GM21528 (cell line): ENCODE measurements at regions not wholly inside any gene's neighbourhood (a gene's known extent, or its start where the extent isn't known, plus 50 kb on each side); places are given as distances from the start of the nearest gene placed in this dataset.
"Not testable (repeated sequence)": the region's sequence is repeated elsewhere in the genome, so short reads cannot be mapped to it uniquely, and the experiment has no call there.

Experiments
- ATAC-seq: cut with Tn5 transposase; IDR thresholded peaks from one replicate; pipeline ENCODE4 v1.9.1; 2021; ENCODE audit warnings: mild to moderate bottlenecking, moderate library complexity; ENCODE audit not compliant: unreplicated experiment, low FRiP score

DNA sequence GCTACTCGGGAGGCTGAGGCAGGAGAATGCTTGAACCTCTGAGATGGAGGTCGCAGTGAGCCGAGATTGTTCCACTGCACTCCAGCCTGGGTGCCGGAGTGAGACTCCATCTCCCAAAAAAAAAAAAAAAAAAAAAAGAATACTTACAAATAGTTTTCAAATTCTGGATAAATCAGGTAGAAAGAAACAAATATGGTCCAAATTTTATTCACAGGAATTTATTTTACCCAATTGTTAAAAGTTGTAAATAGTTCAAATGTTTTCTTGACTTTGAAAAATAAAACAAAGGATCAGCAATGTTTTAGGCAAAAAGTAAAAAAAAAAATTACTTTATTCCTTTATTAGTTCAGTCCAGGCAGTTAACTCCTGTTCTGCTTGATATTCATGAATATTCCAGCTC lies 172.9 kb upstream of the NAMPT start:
- no peak for ATAC-seq

DNA sequence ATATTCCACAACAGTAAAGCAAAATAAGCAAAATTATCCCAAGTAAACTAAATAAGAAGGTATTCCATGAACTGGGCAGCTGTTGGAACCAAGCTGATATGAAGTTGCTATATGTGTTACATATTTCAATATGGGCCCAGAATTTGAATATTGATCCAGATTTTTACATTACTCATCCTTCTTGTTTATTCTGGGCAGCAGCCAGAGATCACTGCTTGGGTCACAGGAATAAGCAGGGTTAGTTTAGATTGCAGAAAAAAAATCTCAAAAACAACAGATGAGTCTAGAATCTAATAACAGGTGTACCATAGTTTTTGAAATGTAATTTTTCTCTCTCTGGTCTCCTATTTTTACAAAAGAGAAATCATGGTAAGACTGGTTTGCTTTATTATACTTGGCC lies 171.5 kb upstream of the NAMPT start:
- ATAC-seq = no peak

DNA sequence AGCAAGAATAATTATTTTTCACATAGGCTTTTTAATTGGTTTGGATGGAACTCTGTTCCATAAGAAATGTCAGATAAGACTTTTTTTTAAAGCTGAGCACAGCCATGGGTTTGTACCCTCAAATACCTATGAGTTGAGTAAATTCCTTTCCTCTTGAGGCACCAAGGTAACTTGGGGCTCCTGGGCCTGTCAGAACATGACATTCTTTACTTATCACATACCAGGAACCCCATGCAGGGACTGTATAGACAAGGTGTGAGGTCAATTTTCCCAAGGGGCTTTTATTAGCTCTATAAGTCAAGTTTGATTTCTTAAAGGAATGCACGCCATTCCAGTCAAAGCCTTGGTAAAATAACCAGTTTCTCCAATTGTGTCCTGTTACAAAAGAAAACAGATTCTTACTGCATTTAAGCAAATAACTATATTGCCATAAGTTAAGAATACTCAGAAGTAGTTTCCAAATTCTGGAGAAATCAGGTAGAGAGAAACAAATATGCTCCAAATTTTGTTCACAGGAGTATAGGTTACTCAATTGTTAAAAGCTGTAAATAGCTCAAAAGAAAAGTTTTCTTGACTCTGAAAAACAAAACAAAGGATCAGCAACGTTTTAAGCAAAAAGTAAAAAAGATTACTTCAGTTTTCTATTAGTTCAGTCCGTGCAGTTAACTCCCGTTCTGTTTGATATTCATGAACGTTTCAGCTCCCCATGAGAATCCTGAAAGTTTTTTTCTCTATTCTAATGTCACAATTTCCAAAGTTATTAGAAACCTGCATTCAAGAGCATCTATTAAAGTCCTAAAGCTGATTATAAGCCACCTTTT lies 167.5 kb upstream of the NAMPT start:
- no peak for ATAC-seq

DNA sequence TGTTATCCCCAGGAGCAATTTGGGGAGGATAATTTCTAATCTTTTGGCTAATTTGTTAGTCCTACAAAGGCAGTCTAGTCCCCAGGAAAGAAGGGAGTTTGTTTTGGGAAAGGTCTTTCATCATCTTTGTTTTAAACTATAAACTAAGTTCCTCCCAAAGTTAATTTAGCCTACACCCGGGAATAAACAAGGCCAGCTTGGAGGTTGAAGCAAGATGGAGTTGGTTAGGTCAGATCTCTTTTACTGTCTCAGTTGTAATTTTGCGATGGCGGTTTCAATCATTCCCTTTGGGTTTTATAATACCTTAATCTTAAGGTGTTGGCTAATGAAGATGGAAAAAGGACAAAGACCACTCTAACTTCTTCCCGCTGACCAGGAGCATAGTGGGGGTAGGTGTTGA lies 166.4 kb upstream of the NAMPT start:
- no peak for ATAC-seq

DNA sequence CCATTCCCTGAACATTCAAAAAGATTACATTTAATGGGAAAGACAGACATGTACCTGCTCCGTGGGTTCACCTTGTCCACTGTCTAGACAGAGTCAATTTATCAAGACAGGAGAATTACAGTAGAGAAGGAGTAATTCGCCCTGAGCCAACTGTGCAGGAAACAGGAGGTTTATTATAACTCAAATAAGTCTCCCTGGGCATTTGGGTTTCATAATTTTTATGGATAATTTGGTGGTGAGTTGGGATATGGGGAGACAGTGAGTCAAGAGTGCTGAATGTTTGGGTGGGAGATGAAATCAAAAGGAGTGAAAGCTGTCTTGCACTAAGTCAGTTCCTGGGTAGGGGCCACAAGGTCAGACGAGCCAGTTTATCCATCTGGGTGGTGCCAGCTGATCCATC lies 165.9 kb upstream of the NAMPT start:
- no peak for ATAC-seq

DNA sequence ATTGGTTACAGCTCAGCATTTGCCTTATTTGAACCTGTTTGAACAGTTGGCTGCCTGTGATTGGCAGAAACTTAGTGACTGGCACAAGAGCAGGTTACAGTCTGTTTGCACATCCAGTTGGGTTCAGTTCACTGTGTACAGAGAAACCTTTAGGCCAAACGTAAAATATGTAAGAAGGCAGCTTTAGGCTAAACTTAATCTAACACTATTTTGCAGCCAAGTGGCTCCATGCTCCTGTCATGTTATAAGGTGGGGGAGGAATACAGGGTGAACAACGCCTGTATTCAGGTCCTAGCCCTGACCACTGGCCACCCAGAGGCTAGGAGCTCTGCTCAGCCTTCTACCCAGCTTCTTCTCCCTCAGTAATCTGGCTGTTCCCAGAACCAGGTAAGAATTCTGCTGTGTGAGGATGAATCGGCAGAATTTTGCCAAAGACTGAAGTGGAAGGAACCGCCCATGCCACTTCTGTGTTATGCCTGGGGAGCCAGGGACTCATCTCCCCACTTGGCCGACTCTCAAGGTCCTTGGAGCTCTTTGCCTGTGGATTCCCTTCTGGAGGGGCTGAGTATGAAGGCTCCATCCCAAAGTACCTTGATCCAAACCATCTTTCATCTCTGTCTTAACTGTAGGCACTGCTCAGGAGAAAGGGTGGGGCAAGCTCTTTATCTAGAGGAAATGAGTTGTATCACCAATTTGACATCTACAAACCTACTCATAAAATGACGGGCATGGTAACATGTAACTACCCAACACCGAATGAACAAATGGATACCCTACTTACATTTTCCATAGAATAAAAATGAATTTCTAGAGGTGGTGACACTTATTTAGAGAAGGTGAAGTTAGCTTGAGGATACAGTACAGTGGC lies 164.4 kb upstream of the NAMPT start:
- ATAC-seq = no peak

DNA sequence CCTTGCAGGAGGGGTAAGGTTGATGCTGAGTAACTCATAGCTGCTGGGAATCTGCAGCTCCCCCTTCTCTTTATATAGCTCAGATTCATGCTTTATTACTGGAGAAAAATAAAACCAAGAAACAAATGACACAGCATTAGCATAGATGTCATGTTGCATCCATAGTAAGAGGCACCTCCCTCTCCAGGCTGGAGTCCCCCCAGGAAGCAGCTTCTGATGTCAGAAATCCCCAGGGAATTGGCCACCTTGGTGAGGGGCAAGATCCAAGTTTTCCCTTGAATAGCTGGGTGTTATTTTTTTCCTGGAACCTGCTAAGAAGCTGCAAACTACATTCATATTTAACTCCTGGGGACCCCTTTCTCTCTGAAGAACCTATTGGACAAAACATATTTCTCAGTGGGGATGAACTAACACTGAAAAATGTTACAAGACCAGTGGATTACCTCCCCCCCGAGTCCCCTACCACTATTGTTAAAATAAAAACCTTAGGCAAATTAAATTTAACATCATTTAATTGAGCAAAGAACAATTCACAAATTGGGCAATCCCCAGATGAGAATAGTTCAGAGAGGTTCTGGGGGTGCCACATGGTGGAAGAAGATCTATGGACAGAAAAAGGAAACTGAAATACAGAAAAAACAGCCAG lies 163.7 kb upstream of the NAMPT start:
- no peak for ATAC-seq

DNA sequence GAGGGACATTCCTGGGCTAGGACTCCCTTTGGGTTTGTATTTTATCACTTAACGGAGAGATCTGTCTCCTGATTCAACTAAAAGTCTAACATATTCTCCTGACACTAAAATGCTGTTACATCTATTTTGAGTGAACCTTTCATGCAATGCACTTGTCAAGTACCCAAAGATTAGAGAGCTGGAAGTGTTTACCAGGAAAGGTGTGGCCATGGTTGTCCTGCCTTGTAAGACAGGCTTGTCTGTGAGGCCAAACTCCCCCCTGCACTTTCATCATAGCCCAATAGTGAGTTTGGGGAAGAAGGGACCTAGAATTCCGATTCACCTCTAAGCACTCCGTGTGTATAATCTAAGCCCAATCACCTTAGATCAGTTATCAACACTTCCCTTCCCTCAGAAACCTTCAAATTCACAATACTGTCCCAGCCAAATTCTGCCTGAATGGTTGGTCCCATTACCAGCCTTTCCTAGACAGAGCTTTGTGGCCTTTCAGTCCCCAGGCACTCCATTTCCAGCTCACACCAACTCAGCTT lies 162.6 kb upstream of the NAMPT start:
- ATAC-seq = no peak

DNA sequence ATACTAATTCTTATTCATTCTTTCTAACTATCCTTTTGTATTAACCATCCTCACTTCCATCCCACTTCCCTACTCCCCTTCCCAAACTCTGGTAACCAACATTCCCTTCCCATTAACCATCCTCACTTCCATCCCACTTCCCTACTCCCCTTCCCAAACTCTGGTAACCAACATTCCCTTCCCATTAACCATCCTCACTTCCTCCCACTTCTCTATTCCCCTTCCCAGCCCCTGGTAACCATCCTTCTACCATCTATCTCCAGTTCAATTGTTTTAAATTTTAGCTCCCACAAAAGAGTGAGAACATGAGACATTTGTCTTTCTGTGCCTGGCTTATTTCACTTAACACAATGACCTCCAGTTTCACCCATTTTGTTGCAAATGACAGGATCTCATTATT lies 160.6 kb upstream of the NAMPT start:
- not testable (repeated sequence) for ATAC-seq

DNA sequence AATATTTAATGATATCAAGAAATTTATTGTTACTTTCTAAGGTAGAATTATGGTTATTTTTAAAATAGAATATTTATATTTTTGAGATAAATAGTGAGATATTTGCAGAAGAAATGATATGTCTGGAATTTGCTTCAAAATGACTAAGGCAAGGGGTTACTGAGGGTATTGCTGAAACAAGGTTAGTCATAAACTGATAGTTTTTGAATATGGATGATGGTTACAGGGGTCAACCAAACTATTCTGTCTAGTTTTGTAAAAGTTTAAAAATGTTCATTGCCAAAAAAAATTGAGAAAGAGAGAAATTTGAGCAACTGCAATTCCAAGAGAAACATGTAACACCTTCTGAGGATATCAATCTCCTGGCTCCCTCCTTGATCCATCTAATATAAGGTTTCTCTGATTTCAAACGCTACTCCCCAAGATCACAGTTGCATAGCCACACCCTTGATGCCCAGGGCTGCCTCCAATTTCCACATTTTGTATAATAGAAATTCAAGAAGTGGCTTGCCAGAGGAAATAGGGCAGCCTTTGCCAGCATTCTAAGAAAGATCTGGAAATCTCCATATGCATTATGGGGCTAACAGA lies 159.4 kb upstream of the NAMPT start:
- ATAC-seq = no peak

DNA sequence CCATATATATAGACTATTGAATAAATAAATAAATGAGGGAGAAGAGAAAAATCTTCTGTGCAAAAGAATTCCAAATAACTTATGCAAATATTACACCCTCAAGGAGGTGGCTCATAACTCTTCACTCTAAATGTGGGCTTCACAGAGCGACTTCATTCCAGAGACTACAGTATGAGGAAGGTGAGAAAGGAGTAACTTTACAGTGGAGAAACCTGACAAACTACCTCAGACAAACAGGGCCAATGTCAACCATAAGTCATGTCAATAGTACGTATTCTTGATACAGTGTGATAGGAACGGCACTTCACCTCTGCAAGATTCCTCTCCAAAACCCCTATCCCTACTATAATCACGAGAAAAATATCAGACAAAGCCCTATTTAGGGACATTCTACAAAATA lies 158.4 kb upstream of the NAMPT start:
- no peak for ATAC-seq

DNA sequence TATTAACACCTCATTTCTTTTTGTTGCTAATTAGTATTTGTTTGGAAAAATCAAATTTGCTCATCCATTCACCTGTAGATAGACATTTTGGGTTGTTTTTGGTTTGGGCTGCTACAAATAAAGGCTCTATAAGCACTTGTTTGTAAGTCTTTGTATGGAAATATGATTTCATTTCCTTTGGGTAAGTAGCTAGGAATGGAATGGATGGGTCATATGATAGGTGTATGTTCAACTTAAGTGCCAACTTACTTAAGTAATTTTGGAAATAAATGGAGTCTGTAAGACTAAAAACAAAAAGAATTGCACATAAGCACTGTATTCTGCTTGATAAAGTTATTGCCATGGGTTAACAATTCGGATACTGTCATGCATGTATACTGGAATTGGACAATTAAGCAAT lies 157.7 kb upstream of the NAMPT start:
- no peak for ATAC-seq

DNA sequence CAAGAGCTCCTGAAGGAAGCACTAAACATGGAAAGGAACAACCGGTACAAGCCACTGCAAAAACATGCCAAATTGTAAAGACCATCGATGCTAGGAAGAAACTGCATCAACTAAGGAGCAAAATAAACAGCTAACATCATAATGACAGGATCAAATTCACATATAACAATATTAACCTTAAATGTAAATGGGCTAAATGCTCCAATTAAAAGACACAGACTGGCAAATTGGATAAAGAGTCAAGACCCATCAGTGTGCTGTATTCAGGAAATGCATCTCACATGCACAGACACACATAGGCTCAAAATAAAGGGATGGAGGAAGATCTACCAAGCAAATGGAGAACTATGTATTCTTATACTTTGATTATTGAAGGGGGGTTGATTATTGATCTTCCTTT lies 156.6 kb upstream of the NAMPT start:
- ATAC-seq = not testable (repeated sequence)

DNA sequence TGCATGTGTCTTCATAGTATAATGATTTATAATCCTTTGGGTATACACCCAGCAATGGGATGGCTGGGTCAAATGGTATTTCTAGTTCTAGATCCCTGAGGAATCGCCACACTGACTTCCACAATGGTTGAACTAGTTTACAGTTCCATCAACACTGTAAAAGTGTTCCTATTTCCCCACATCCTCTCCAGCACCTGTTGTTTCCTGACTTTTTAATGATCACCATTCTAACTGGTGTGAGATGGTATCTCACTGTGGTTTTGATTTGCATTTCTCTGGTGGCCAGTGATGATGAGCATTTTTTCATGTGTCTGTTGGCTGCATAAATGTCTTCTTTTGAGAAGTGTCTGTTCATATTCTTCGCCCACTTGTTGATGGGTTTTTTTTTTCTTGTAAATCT lies 152.2 kb upstream of the NAMPT start:
- not testable (repeated sequence) for ATAC-seq

DNA sequence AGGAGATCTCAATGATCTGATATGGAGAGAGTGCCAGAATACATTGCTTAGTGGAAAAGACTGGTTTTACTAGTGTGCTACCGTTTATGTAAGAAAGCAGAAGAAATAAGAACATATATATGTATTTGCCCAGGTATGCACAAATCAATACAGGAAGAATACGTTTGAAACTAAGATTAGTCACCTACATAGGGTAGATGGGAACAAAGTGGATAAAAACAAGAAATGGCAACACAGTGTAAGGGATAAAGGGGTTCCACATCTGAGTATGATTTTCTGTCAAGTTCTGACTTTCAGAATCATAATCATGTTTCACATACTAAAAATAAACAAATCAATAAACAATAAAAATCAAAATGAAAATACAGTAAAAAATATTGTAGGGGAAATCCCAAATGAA lies 148.6 kb upstream of the NAMPT start:
- ATAC-seq = no peak

DNA sequence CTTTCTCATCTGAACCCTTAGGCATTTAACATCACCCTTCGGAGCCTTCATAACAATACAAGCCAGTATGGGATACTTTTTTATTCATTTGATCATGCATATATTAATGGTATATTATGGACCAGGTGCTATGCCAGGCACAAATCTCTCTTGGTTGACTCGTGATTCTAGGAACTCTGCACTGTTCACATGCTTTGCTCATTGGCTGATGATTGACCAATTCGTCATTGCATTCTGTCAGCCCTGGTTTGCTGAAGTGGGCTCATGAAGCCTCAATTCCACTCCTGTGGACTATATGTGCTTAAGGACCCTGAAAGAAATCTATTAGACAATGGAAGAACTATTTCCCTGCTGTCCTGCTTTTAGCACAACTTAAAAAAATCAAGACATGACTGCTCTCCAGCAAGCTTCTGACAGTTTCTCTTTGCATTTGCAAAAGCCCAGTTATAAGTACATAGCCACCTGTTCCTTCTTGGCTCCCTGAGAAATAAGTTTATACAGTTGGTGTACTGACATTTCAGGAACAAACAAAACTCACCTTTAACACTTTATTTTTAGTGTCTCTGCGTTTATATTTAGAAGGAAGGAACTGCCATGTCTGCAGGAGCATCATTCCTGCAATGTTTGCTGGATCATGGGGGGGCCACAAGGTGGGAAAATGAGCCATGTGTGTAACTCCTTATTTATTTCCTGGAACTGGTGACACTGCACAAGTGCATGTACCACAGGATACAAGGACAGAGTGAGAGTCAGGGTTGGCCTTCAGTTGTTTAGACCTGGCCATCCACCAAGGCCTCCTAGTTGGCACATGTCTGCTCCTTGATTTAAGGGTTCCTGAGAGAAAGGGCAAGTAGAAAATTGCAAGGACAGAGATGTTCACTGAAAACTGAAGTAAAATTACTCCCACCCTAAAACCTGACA lies 146.0 kb upstream of the NAMPT start:
- no peak for ATAC-seq

DNA sequence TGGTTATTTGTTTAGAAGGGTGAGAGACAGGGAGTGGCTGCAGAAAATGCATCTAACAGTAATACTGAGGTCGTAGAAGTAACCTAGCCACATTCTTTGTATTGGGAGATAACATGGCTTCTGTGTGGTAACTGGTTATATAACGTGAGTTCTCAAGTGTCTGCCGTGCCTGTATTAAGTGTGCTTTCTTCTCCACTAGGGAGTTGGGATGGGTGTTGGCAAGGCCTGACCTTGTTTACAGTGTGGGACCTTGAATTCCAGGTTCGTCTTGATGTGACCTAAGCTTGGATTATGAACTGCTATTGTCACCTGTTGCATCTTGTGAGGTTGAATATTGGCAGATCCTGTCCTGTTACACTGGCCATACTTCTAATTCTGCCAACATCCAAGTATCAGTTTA lies 145.3 kb upstream of the NAMPT start:
- no peak for ATAC-seq

DNA sequence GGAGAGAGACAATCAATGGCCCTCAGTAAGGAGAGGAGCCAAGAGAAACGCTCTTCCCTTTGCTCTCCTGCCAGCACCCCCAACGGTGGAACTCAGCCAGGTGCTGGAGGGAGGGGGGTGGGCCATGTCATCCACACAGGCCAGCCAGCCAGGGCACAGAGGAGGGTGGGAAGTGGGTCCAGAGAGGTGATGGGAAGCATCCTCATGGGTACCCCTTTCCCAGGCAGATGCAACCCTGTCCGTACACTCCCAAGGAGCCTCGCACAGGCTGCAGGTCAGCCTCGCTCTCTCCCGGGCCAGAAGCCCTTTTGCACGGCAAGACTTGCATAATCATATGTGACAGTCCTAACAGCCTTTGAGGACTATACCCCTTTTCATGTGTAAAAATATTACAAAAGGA lies 142.0 kb upstream of the NAMPT start:
- ATAC-seq = no peak

DNA sequence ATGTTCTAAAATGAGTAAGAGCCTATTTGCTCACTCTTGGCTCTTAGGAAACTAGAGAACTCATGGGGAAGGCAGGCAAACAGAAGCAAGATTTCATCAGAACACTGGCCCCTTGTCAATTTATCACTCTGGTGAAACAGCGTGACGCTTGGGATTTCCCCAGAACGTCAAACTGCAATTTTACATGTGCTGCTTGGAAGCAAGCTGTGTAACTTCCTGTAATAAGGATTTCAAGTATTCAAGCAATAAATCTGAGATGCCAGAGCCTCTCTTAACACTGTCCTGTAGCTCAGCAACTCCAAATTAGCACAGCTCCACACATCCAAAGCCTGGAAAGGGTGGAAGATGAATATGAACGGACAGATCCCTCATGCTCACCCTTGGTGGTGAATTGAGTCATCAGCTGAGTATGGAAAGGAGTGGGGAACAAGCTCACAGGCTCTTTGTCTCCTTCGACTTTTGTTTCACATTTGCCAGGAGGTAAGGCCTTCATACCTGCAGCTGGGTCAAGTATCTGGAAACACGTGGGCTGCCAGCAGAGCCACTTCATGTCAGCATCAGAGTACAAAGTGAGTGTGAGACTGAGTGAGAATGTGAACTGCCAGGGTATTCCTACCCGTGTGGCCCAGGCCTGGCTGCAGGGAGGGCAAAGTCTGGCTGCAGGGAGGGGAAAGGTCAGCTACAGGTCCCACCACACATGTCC lies 140.4 kb upstream of the NAMPT start:
- peak; percentile 90 for ATAC-seq
